OCI-LY3 (cell line): ENCODE measurements at regions not wholly inside any gene's neighbourhood (a gene's known extent, or its start where the extent isn't known, plus 50 kb on each side); places are given as distances from the start of the nearest gene placed in this dataset.

Experiments
- H2AFZ ChIP-seq: fragments of 200-600, 300-600 bp; shearing (Covaris generic); 2 replicates; pipeline ENCODE4 v1.6.0; 2014; ENCODE audit warnings: antibody characterized with exemption, low read depth, low read length
- H3K27ac ChIP-seq: fragments of 200-600, 300-600 bp; sonication (generic); 2 replicates; pipeline ENCODE4 v1.5.1; 2014; ENCODE audit warnings: mild to moderate bottlenecking, low read length, moderate library complexity, mixed read lengths
- H3K27me3 ChIP-seq: fragments of 200-600, 300-600 bp; sonication (generic); 2 replicates; pipeline ENCODE4 v1.6.1; 2014; ENCODE audit warnings: low read depth, low read length, mixed read lengths
- H3K36me3 ChIP-seq: fragments of 200-600, 300-600 bp; sonication (generic); replicated peaks from 2 replicates; pipeline ENCODE3; 2014; ENCODE audit warnings: low read depth, low read length, mixed read lengths
- H3K4me1 ChIP-seq: fragments of 300-600, 200-600 bp; sonication (generic); 2 replicates; pipeline ENCODE4 v1.6.1; 2014; ENCODE audit warnings: low read length, mixed read lengths
- H3K4me2 ChIP-seq: fragments of 200-600, 300-600 bp; sonication (generic); 2 replicates; pipeline ENCODE4 v1.6.1; 2014; ENCODE audit warnings: low read length, mixed read lengths
- H3K4me3 ChIP-seq: fragments of 300-600, 200-600 bp; sonication (generic); 2 replicates; pipeline ENCODE4 v1.5.1; 2014; ENCODE audit warnings: antibody characterized with exemption, mild to moderate bottlenecking, low read length, moderate library complexity
- H3K79me2 ChIP-seq: fragments of 300-600, 200-600 bp; shearing (Covaris generic); 2 replicates; pipeline ENCODE4 v1.6.1; 2014; ENCODE audit warnings: mild to moderate bottlenecking, low read length, mixed read lengths
- H3K9ac ChIP-seq: fragments of 300-600, 200-600 bp; shearing (Covaris generic); 2 replicates; pipeline ENCODE4 v1.6.0; 2014; ENCODE audit warnings: mild to moderate bottlenecking, low read length, moderate library complexity
- H3K9me3 ChIP-seq: fragments of 200-600, 300-600 bp; shearing (Covaris generic); 2 replicates; pipeline ENCODE4 v1.6.1; 2014; ENCODE audit warnings: low read length, mixed read lengths; ENCODE audit not compliant: insufficient read depth
- H4K20me1 ChIP-seq: fragments of 200-600, 300-600 bp; sonication (generic); 2 replicates; pipeline ENCODE4 v1.6.1; 2016; ENCODE audit warnings: low read length, mixed read lengths; ENCODE audit not compliant: insufficient read depth
- CTCF ChIP-seq: fragments of 200-600, 300-600 bp; sonication (generic); IDR thresholded peaks from 2 replicates; pipeline ENCODE4 v1.5.1; 2014; ENCODE audit warnings: antibody characterized with exemption, low read length, low read depth
- EZH2phosphoT487 ChIP-seq: fragments of 200-600 bp; shearing (Covaris generic); IDR thresholded peaks from 2 replicates; pipeline ENCODE4 v1.6.1; 2018; ENCODE audit warnings: antibody characterized with exemption, mixed run types, low read depth

GRCh38 chr6:144534180-144534579 lies 249.0 kb downstream of the UTRN start:
- TF ChIP-seq CTCF: no peak
- TF ChIP-seq EZH2phosphoT487: no peak
- Histone ChIP-seq H3K27ac (no peak overlapping the region), H3K9ac (no peak overlapping the region), H3K27me3 (no peaks in the 10 kb centered on the region), H3K4me3 (no peak overlapping the region), H3K4me2 (no peak overlapping the region), H2AFZ (no peak overlapping the region), H3K36me3 (no peaks in the 10 kb centered on the region), H3K79me2 (no peaks in the 10 kb centered on the region), H4K20me1 (no peaks in the 10 kb centered on the region), H3K9me3 (no peaks in the 10 kb centered on the region), H3K4me1 (peaks cover 8% of the 10 kb centered on the region)

- no peaks in the 10 kb centered on the region for H3K9me3 ChIP-seq
- H3K27ac ChIP-seq: no peak overlapping the region
- no peaks in the 10 kb centered on the region for H3K27me3 ChIP-seq
- H3K36me3 ChIP-seq: no peaks in the 10 kb centered on the region
- peaks cover 8% of the 10 kb centered on the region for H3K4me1 ChIP-seq
- H3K9ac ChIP-seq: no peak overlapping the region
- H2AFZ ChIP-seq: no peak overlapping the region
- H3K79me2 ChIP-seq: no peaks in the 10 kb centered on the region
- TF ChIP-seq CTCF (no peak), EZH2phosphoT487 (no peak)
- no peak overlapping the region for H3K4me3 ChIP-seq
- H4K20me1 ChIP-seq: no peaks in the 10 kb centered on the region
- no peak overlapping the region for H3K4me2 ChIP-seq
Observed at GRCh38 chr6:144535630-144536029, 250.5 kb downstream of the UTRN start.

- no peak overlapping the region for H3K27ac ChIP-seq
- no peaks in the 10 kb centered on the region for H3K79me2 ChIP-seq
- no peaks in the 10 kb centered on the region for H4K20me1 ChIP-seq
- no peak overlapping the region for H3K9ac ChIP-seq
- no peak overlapping the region for H3K4me2 ChIP-seq
- H2AFZ ChIP-seq: no peak overlapping the region
- H3K4me1 ChIP-seq: peaks cover 8% of the 10 kb centered on the region
- no peaks in the 10 kb centered on the region for H3K27me3 ChIP-seq
- no peak for TF ChIP-seq CTCF
- no peak for TF ChIP-seq EZH2phosphoT487
- H3K9me3 ChIP-seq: no peaks in the 10 kb centered on the region
- no peaks in the 10 kb centered on the region for H3K36me3 ChIP-seq
- H3K4me3 ChIP-seq: no peak overlapping the region
Observed at GRCh38 chr6:144536079-144536478, 250.9 kb downstream of the UTRN start.

- Histone ChIP-seq H3K4me1 (no peaks in the 10 kb centered on the region), H3K27ac (no peak overlapping the region), H3K9me3 (no peaks in the 10 kb centered on the region), H3K79me2 (no peaks in the 10 kb centered on the region), H4K20me1 (no peaks in the 10 kb centered on the region), H3K4me2 (no peak overlapping the region), H3K36me3 (no peaks in the 10 kb centered on the region), H2AFZ (no peak overlapping the region), H3K27me3 (no peaks in the 10 kb centered on the region; the same call in 1 of the 2 replicates), H3K4me3 (no peak overlapping the region), H3K9ac (no peak overlapping the region)
- TF ChIP-seq EZH2phosphoT487: no peak
Observed at GRCh38 chr6:144543006-144543871, 258.1 kb downstream of the UTRN start.
